Smooth muscle cell (in vitro differentiated cells): ENCODE measurements at regions not wholly inside any gene's neighbourhood (a gene's known extent, or its start where the extent isn't known, plus 50 kb on each side); places are given as distances from the start of the nearest gene placed in this dataset.

Source experiments
- DNase-seq: peaks from one replicate; lab custom pipeline; 2025; ENCODE audit not compliant: unreplicated experiment; lab: John Stamatoyannopoulos, UW
- H2AFZ ChIP-seq: fragments of 200-600 bp; sonication (generic); 2 replicates; pipeline ENCODE4 v1.6.0; 2016; ENCODE audit warnings: antibody characterized with exemption, low read depth, mild to moderate bottlenecking
- H3F3A ChIP-seq: fragments of 200-600 bp; sonication (generic); 2 replicates; pipeline ENCODE4 v1.6.0; 2017; ENCODE audit warnings: antibody characterized with exemption, low read depth
- H3K27ac ChIP-seq: fragments of 200-600 bp; sonication (generic); 2 replicates; pipeline ENCODE4 v1.5.1; 2016; ENCODE audit warnings: low read depth, mild to moderate bottlenecking
- H3K27me3 ChIP-seq: fragments of 200-600 bp; sonication (generic); 2 replicates; pipeline ENCODE4 v1.6.1; 2016; ENCODE audit warnings: low read depth, mild to moderate bottlenecking
- H3K36me3 ChIP-seq: fragments of 200-600 bp; sonication (generic); 2 replicates; pipeline ENCODE4 v1.5.1; 2016; ENCODE audit warnings: low read depth
- H3K4me1 ChIP-seq: fragments of 200-600 bp; sonication (generic); 2 replicates; pipeline ENCODE4 v1.5.1; 2016; ENCODE audit warnings: low read depth
- H3K4me2 ChIP-seq: fragments of 200-600 bp; sonication (generic); 2 replicates; pipeline ENCODE4 v1.6.0; 2016; ENCODE audit warnings: mild to moderate bottlenecking
- H3K4me3 ChIP-seq: fragments of 200-600 bp; sonication (generic); 2 replicates; pipeline ENCODE4 v1.5.1; 2016; ENCODE audit warnings: mild to moderate bottlenecking
- H3K79me2 ChIP-seq: fragments of 200-600 bp; sonication (generic); 2 replicates; pipeline ENCODE4 v1.6.0; 2016; ENCODE audit warnings: low read depth, mild to moderate bottlenecking
- H3K9ac ChIP-seq: fragments of 200-600 bp; sonication (generic); 2 replicates; pipeline ENCODE4 v1.6.0; 2016; ENCODE audit warnings: low read depth
- H3K9me3 ChIP-seq: fragments of 200-600 bp; sonication (generic); replicated peaks from 2 replicates; pipeline ENCODE4 v1.5.1; 2016; ENCODE audit warnings: low read depth
- H4K20me1 ChIP-seq: fragments of 200-600 bp; sonication (generic); 2 replicates; pipeline ENCODE4 v1.6.0; 2016; ENCODE audit warnings: low read depth
- WGBS: methylation state at CpG from one replicate; pipeline ENCODE4 v1.1.7; 2016; ENCODE audit warnings: low lambda C conversion rate; 5-methylcytosine and 5-hydroxymethylcytosine counted together
- TF ChIP-seq, protein P1 (sequence below): fragments of 200-600 bp; sonication (generic); IDR thresholded peaks from 2 replicates; pipeline ENCODE4 v1.5.1; 2017; ENCODE audit warnings: borderline replicate concordance, mild to moderate bottlenecking, antibody characterized with exemption; ENCODE audit not compliant: insufficient read depth, poor library complexity, severe bottlenecking

GRCh38 chr3:21017115-21017852 is 733.7 kb downstream of the ZNF385D start:
- Histone ChIP-seq H3K36me3 (no peaks in the 10 kb centered on the region), H3K4me1 (no peaks in the 10 kb centered on the region), H2AFZ (no peak overlapping the region), H3K9ac (no peak overlapping the region), H4K20me1 (no peaks in the 10 kb centered on the region), H3K4me2 (no peak overlapping the region), H3K27ac (no peak overlapping the region), H3K9me3 (peaks cover 4% of the 10 kb centered on the region), H3K4me3 (no peak overlapping the region), H3K79me2 (no peaks in the 10 kb centered on the region), H3F3A (no peaks in the 10 kb centered on the region), H3K27me3 (no peaks in the 10 kb centered on the region)
- TF ChIP-seq, protein P1, sequence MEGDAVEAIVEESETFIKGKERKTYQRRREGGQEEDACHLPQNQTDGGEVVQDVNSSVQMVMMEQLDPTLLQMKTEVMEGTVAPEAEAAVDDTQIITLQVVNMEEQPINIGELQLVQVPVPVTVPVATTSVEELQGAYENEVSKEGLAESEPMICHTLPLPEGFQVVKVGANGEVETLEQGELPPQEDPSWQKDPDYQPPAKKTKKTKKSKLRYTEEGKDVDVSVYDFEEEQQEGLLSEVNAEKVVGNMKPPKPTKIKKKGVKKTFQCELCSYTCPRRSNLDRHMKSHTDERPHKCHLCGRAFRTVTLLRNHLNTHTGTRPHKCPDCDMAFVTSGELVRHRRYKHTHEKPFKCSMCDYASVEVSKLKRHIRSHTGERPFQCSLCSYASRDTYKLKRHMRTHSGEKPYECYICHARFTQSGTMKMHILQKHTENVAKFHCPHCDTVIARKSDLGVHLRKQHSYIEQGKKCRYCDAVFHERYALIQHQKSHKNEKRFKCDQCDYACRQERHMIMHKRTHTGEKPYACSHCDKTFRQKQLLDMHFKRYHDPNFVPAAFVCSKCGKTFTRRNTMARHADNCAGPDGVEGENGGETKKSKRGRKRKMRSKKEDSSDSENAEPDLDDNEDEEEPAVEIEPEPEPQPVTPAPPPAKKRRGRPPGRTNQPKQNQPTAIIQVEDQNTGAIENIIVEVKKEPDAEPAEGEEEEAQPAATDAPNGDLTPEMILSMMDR = no peak
- WGBS = 85% methylated on average over 10 of the region's 10 CpGs
- no peak for DNase-seq

GRCh38 chr3:21013566-21013965 is 737.4 kb downstream of the ZNF385D start:
- no peak for DNase-seq
- H3K4me3 ChIP-seq = no peak overlapping the region
- no peak overlapping the region for H3K27ac ChIP-seq
- TF ChIP-seq, protein P1 = no peak
- H3K4me1 ChIP-seq = no peaks in the 10 kb centered on the region
- H3K36me3 ChIP-seq = no peaks in the 10 kb centered on the region
- H3F3A ChIP-seq = no peaks in the 10 kb centered on the region
- H3K79me2 ChIP-seq = no peaks in the 10 kb centered on the region
- peaks cover 4% of the 10 kb centered on the region for H3K9me3 ChIP-seq
- H3K4me2 ChIP-seq = no peak overlapping the region
- no peak overlapping the region for H3K9ac ChIP-seq
- no peaks in the 10 kb centered on the region for H4K20me1 ChIP-seq
- no peak overlapping the region for H2AFZ ChIP-seq
- H3K27me3 ChIP-seq = no peaks in the 10 kb centered on the region

- Histone ChIP-seq H3K27me3 (no peaks in the 10 kb centered on the region), H3K4me2 (no peak overlapping the region), H3K9me3 (no peaks in the 10 kb centered on the region), H3K4me1 (no peaks in the 10 kb centered on the region), H3K79me2 (no peaks in the 10 kb centered on the region), H3K4me3 (no peak overlapping the region), H3K27ac (no peak overlapping the region), H4K20me1 (no peaks in the 10 kb centered on the region), H3K9ac (no peak overlapping the region), H2AFZ (no peak overlapping the region), H3K36me3 (no peaks in the 10 kb centered on the region), H3F3A (no peaks in the 10 kb centered on the region)
- DNase-seq = no peak
- TF ChIP-seq, protein P1 = no peak
- 47% methylated on average over 1 of the region's 1 CpG for WGBS
Observed at GRCh38 chr3:20999661-21000060, 751.3 kb downstream of the ZNF385D start.

- H4K20me1 ChIP-seq = no peaks in the 10 kb centered on the region
- H3K27ac ChIP-seq = no peak overlapping the region
- H3K79me2 ChIP-seq = no peaks in the 10 kb centered on the region
- H3K36me3 ChIP-seq = no peaks in the 10 kb centered on the region
- H2AFZ ChIP-seq = no peak overlapping the region
- no peak overlapping the region for H3K4me2 ChIP-seq
- no peak for DNase-seq
- no peak overlapping the region for H3K4me3 ChIP-seq
- no peaks in the 10 kb centered on the region for H3K9me3 ChIP-seq
- no peaks in the 10 kb centered on the region for H3K27me3 ChIP-seq
- TF ChIP-seq, protein P1 = no peak
- 95% methylated on average over 2 of the region's 2 CpGs for WGBS
- no peaks in the 10 kb centered on the region for H3K4me1 ChIP-seq
- no peak overlapping the region for H3K9ac ChIP-seq
- no peaks in the 10 kb centered on the region for H3F3A ChIP-seq
Observed at GRCh38 chr3:20997183-20997582, 753.8 kb downstream of the ZNF385D start.
